HG03097 (cell line): ENCODE measurements at regions not wholly inside any gene's neighbourhood (a gene's known extent, or its start where the extent isn't known, plus 50 kb on each side); places are given as distances from the start of the nearest gene placed in this dataset.
"Not testable (repeated sequence)": the region's sequence is repeated elsewhere in the genome, so short reads cannot be mapped to it uniquely, and the experiment has no call there.

Source experiments
- ATAC-seq: cut with Tn5 transposase; IDR thresholded peaks from one replicate; pipeline ENCODE4 v1.9.1; 2021; ENCODE audit not compliant: unreplicated experiment, low FRiP score

- no peak for ATAC-seq
Observed at GRCh38 chrX:45449982-45450381, 249.3 kb upstream of the DIPK2B start.

DNA sequence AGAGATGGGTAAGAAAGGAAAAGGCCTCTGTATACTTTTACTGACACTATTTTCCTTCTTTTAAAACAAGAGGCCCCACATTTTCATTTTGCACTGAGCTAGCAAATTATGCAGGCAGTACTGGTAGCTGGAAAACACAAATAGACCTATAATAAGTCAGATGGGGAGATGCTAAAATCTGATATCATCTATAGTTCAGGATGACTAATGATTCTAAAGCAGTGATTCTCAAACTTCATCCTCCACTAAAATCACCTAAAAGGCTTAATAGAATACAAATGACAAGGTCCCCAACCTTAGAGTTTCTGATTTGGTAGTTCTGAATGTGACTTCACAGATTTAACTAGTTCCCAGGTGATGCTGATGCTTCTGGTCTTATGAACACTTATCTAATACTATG is 247.3 kb upstream of the DIPK2B start:
- no peak for ATAC-seq

- no peak for ATAC-seq
Observed at GRCh38 chrX:45447331-45447730, 246.7 kb upstream of the DIPK2B start.

- no peak for ATAC-seq
Observed at GRCh38 chrX:45445745-45446412, 245.2 kb upstream of the DIPK2B start.

DNA sequence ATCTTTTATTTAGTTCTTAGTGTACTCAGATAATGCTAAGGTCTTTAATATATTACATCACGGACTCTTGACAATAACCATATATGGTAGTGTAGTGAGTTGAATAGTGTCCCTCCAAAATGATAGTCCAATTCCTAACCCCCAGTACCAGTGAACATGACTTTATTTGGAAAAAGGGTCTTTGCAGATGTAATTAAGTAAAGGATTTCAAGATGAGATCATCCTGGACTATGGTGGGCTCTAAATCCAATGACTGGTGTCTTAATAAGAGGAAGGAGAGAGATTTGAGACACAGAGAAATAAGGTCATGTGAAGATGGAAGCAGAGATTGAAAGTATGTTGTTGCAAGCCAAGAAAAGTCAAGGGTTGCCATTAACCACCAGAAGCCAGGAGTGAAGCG is 236.5 kb upstream of the DIPK2B start:
- ATAC-seq: no peak

- ATAC-seq: no peak
Observed at GRCh38 chrX:45435481-45435880, 234.8 kb upstream of the DIPK2B start.

GRCh38 chrX:45434231-45434630 is 233.6 kb upstream of the DIPK2B start:
- ATAC-seq: no peak

GRCh38 chrX:45428831-45429230 is 228.2 kb upstream of the DIPK2B start:
- ATAC-seq: no peak

DNA sequence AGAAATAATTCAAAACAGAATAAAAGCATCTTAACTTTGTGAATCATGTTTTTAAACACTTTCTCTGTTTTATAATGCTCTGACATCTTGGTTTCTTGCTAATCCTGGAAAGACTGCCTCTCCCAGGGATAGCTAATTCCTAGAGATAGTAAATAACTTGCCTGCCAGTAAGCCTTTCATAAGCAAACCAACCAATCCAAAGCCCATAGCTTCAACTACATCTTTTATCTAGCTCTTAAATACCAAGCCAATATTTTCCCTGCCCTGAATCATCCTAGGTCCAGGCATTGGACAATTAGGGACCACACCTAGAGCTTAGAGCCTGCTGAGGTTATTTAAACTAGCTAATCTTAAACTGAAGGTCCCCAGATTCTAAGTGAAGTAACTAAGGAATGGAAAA is 223.7 kb upstream of the DIPK2B start:
- no peak for ATAC-seq

DNA sequence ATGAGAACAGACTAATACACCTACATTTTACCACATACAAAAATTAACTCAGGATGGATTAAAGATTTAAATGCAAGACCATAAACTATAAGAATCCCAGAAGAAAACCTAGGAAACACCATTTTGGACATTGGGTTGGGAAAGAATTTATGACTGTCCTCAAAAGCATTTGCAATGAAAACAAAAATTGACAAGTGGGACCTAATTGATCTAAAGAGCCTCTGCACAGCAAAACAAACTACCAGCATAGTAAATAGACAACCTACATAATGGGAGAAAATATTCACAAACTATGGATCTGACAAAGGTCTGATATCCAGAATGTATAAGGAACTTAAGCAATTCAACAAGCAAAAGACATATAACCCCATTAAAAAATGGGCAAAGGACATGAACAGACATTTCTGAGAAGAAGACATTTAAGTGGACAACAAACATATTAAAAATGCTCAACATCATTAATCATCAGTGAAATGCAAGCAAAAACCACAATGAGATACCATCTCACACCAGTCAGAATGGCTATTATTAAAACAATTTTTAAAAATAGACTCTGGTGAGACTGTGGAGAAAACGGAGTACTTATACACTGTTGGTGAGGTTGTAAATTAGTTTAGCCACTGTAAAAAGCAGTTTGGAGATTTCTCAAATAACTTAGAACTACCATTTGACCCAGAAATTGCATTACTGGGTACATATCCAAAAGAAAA is 221.7 kb upstream of the DIPK2B start:
- no peak for ATAC-seq

GRCh38 chrX:45421806-45422205 is 221.1 kb upstream of the DIPK2B start:
- no peak for ATAC-seq

GRCh38 chrX:45404206-45404605 is 203.5 kb upstream of the DIPK2B start:
- ATAC-seq: no peak

DNA sequence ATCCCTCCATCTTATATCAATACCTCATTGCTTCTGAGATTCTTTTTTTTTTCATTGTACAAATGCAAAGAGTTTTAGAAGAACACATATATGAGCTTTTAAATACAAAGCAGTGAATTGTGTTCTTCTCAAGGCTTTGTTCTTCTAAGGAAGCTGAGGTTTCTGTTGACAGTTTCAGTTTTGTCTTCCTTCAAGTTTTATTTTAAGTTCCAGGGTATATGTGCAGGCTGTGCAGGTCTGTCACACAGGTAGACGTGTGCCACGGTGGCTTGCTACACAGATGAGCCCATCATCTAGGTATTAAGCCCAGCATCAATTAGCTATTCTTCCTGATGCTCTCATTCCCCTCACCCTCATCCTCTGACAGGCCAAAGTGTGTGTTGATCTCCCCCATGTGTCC is 201.2 kb upstream of the DIPK2B start:
- ATAC-seq: no peak

- not testable (repeated sequence) for ATAC-seq
Observed at GRCh38 chrX:45400951-45401725, 200.5 kb upstream of the DIPK2B start.

GRCh38 chrX:45400027-45400779 is 199.5 kb upstream of the DIPK2B start:
- no peak for ATAC-seq

- no peak for ATAC-seq
Observed at GRCh38 chrX:45385757-45386156, 185.1 kb upstream of the DIPK2B start.

DNA sequence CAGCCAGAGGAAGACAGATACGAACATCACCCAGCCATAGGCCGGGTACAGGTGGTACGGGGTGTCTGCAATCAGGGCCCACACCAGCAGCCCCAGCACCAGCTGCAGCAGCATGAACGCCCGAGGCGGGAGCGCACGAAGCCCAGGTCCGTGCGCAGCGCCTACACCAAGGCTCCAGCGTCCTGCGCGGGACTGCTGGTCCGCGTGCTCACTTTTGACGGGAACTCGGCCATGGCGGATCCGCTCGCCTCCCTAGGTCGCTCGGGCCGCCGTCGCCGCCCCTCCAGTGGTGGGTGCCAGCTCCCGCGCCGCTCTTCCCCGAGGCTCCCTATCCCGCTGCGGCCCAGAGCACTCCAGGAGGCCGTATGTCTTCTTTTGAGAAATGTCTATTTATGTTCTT is 181.2 kb upstream of the DIPK2B start:
- ATAC-seq: no peak

DNA sequence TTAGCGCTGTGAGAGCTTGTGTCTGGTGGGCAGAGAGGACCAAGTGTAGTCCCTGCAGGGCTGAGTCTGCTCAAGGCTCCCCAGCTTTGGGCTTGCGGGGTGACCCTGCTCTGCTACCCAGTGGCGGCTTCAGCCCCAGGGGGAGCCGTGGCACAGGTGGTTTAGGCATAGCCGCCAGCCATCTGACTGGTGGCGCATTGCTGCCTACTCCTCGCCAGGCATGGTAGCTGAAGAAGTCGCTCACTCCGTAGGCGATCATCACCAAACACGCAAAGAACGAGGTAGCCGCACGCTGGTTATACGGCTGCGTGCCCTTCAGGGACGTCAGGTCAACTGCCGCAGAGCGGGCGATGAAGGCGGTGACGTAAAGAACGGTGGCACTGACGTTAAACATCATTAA is 180.7 kb upstream of the DIPK2B start:
- no peak for ATAC-seq

- ATAC-seq: no peak
Observed at GRCh38 chrX:45379236-45379635, 178.6 kb upstream of the DIPK2B start.

GRCh38 chrX:45372151-45372550 is 171.5 kb upstream of the DIPK2B start:
- ATAC-seq: no peak

DNA sequence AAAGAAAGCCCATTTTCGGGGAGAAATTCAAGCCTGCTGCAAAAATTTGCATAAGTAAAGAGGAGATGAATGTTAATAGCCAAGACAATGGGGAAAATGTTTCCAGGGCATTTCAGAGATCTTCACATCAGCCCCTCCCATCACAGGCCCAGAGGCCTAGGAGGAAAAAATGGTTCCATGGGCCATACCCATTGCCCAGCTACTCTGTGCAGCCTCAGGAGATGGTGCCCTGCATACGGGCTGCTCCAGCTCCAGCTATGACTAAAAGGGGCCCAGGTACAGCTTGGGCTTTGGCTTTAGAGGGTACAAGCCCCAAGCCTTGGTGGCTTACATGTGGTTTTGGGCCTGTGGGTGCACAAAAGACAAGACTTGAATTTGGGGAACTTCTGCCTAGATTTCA is 168.0 kb upstream of the DIPK2B start:
- no peak for ATAC-seq
